ENCODE measurements at regions not wholly inside any gene's neighbourhood (a gene's known extent, or its start where the extent isn't known, plus 50 kb on each side); places are given as distances from the start of the nearest gene placed in this dataset.

GRCh38 chr4:22875587-22876257, 183.0 kb downstream of the GBA3 start:
- Histone ChIP-seq H3K27ac (ENCODE audit: low read length) (no peak overlapping the region), H3K4me2 (ENCODE audit: insufficient read depth, low read length) (no peak overlapping the region), H3K79me2 (ENCODE audit: insufficient read depth, low read length) (no peaks in the 10 kb centered on the region), H3K9me3 (ENCODE audit: insufficient read depth, low read length, severe bottlenecking) (no peaks in the 10 kb centered on the region), H3K9ac (ENCODE audit: low read depth, low read length) (no peak overlapping the region), H4K20me1 (ENCODE audit: insufficient read depth, low read length) (no peaks in the 10 kb centered on the region), H3K4me1 (ENCODE audit: insufficient read depth, low read length) (no peaks in the 10 kb centered on the region), H3K27me3 (ENCODE audit: insufficient read depth, low read length, poor library complexity) (no peaks in the 10 kb centered on the region), H2AFZ (ENCODE audit: low read depth, low read length) (no peak overlapping the region), H3K36me3 (ENCODE audit: insufficient read depth, low read length) (no peaks in the 10 kb centered on the region), H3K4me3 (ENCODE audit: low read depth in 1 of 2, low read length in 2 of 2) (no peak overlapping the region)
- no peak for ATAC-seq (ENCODE audit: insufficient read depth, low read depth)
- no peak for TF ChIP-seq EZH2 (IDR thresholded peaks at IDR 0.05; ENCODE audit: borderline replicate concordance, low read depth, low read length, severe bottlenecking)
- TF ChIP-seq CTCF (IDR thresholded peaks at IDR 0.05; ENCODE audit: borderline replicate concordance, extremely low read depth, low read length, poor library complexity, severe bottlenecking), result no peak
- DNase-seq, result no peak

GRCh38 chr4:22874334-22874912, 181.7 kb downstream of the GBA3 start:
- Histone ChIP-seq H3K79me2 (ENCODE audit: insufficient read depth, low read length) (no peaks in the 10 kb centered on the region), H3K4me2 (ENCODE audit: insufficient read depth, low read length) (no peak overlapping the region), H2AFZ (ENCODE audit: low read depth, low read length) (no peak overlapping the region), H3K27ac (ENCODE audit: low read length) (no peak overlapping the region), H3K36me3 (ENCODE audit: insufficient read depth, low read length) (no peaks in the 10 kb centered on the region), H3K4me3 (ENCODE audit: low read depth in 1 of 2, low read length in 2 of 2) (no peak overlapping the region), H3K9me3 (ENCODE audit: insufficient read depth, low read length, severe bottlenecking) (no peaks in the 10 kb centered on the region), H3K4me1 (ENCODE audit: insufficient read depth, low read length) (no peaks in the 10 kb centered on the region), H3K9ac (ENCODE audit: low read depth, low read length) (no peak overlapping the region), H3K27me3 (ENCODE audit: insufficient read depth, low read length, poor library complexity) (no peaks in the 10 kb centered on the region), H4K20me1 (ENCODE audit: insufficient read depth, low read length) (no peaks in the 10 kb centered on the region)
- DNase-seq (no peak), ATAC-seq (ENCODE audit: insufficient read depth, low read depth) (no peak)
- TF ChIP-seq CTCF (IDR thresholded peaks at IDR 0.05; ENCODE audit: borderline replicate concordance, extremely low read depth, low read length, poor library complexity, severe bottlenecking), result no peak
- TF ChIP-seq EZH2 (IDR thresholded peaks at IDR 0.05; ENCODE audit: borderline replicate concordance, low read depth, low read length, severe bottlenecking), result no peak

GRCh38 chr4:22873899-22874298, 181.2 kb downstream of the GBA3 start:
- ATAC-seq (ENCODE audit: insufficient read depth, low read depth), result no peak

More at GRCh38 chr4:22873899-22874298, 181.2 kb downstream of the GBA3 start:
- TF ChIP-seq CTCF (IDR thresholded peaks at IDR 0.05; ENCODE audit: borderline replicate concordance, extremely low read depth, low read length, poor library complexity, severe bottlenecking) (no peak), EZH2 (IDR thresholded peaks at IDR 0.05; ENCODE audit: borderline replicate concordance, low read depth, low read length, severe bottlenecking) (no peak)
- Histone ChIP-seq H3K79me2 (ENCODE audit: insufficient read depth, low read length) (no peaks in the 10 kb centered on the region), H3K27me3 (ENCODE audit: insufficient read depth, low read length, poor library complexity) (no peaks in the 10 kb centered on the region), H3K27ac (ENCODE audit: low read length) (no peak overlapping the region), H2AFZ (ENCODE audit: low read depth, low read length) (no peak overlapping the region), H3K4me2 (ENCODE audit: insufficient read depth, low read length) (no peak overlapping the region), H3K4me1 (ENCODE audit: insufficient read depth, low read length) (no peaks in the 10 kb centered on the region), H4K20me1 (ENCODE audit: insufficient read depth, low read length) (no peaks in the 10 kb centered on the region), H3K4me3 (ENCODE audit: low read depth in 1 of 2, low read length in 2 of 2) (no peak overlapping the region), H3K9ac (ENCODE audit: low read depth, low read length) (no peak overlapping the region), H3K36me3 (ENCODE audit: insufficient read depth, low read length) (no peaks in the 10 kb centered on the region), H3K9me3 (ENCODE audit: insufficient read depth, low read length, severe bottlenecking) (no peaks in the 10 kb centered on the region)
- no peak for DNase-seq

Measured in DND-41 (cell line).